DMS114 treated with DMSO at 0.1 percent for 48 hours (cell line): ENCODE measurements at regions not wholly inside any gene's neighbourhood (a gene's known extent, or its start where the extent isn't known, plus 50 kb on each side); places are given as distances from the start of the nearest gene placed in this dataset.

ENCODE experiments used
- DNase-seq: peaks from one replicate; lab custom pipeline; 2025; ENCODE audit not compliant: unreplicated experiment; lab: John Stamatoyannopoulos, UW

DNA sequence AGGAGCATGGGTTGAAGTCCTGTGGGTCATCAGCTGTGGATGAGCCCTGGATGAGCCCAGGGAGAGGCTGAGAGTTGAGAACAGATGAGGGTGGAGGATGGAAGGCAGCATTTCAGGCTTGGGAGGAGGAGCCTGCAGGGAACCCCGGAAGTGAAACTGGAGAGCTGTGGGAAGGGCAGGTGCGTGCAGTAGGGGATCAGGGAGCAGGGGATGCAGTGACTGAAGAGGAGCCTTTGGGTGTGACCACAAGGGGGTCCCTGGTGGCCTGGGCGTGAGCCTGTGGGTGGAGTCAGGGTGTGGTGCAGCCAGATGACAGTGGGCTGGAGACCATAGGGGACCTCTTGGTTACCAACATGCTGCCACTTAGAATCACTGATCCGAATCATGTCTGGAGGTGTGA lies 115.5 kb downstream of the PAPOLA start:
- DNase-seq: no peak

- no peak for DNase-seq
Observed at GRCh38 chr14:96622926-96623325, 120.7 kb downstream of the PAPOLA start.

- DNase-seq: no peak
Observed at GRCh38 chr14:96623676-96624484, 121.7 kb downstream of the PAPOLA start.

GRCh38 chr14:96624661-96625425 lies 122.7 kb downstream of the PAPOLA start:
- no peak for DNase-seq

DNA sequence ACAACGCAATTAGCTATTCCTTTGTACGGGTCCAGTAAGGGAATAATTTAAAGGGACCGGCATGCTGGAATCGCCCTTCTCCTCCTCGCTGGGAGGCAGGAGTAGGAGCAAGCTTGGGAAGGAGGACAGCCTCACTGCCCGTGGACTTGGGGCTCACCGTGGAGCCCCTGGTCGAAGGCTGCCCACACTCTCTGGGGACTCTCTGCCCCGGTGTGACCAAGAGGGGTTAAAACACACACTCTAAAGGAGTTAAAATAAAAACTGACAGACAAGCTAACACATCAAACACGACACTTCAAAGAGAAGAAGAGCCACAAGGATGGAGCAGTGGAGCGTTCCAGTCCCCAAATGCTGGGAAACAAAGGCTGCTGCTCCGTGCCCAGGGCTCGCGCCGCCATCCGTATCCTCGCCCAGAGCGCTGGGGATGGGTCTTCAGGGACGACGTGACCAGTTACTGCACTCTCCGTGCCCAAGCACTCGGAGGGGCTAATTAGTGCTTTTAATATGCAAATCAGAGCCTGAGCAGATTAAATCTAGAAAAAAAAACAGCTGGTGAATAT lies 123.3 kb downstream of the PAPOLA start:
- DNase-seq: no peak

DNA sequence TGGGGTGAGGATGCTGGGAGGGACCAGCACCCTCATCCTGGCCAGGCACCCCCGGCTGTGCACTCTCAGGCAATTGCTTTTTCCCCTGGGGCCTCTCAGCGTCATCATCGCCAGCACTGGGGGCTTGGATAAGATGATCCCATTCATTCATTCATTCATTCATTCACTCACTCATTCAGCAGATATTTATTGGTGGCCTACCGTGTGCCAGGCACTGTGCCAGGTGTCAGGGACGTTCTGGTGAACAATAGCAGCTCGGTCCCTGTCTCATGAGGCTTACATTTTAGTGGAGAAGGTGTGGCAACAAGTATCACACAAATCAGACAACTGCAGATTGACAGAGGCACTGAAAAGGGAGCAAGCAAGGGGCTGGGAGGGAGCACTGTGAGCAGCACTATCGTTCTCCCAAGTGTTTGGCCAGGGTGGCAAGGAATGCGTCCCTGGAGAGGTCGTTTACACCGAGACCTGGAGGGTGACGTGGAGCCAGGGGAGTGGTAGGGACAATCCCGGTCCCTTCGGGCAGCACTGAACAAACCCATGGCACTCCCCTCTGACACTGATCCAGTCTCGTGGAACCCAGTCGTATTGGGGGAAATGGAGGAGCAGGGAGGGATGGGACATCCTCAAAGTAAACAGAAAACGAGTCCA lies 124.1 kb downstream of the PAPOLA start:
- no peak for DNase-seq

DNA sequence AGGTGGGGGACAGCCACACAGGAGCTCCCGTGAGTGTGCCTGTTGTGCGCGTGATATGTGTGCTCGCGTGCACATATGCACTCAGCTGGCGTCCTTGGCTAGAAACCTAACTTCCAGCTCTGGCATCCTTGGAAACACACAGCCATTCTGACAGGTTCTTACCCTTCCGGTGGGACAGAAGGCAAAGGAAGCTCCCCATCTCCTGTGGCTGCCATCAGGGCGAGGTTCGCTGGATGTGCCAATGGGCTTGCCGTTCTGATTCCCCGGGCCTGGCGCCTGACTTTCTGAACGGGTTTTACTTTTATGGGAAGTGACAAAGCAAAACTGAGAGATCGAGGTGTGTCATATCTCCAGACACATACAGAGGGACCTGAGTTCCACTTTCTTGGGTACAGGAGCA lies 124.7 kb downstream of the PAPOLA start:
- DNase-seq: no peak

DNA sequence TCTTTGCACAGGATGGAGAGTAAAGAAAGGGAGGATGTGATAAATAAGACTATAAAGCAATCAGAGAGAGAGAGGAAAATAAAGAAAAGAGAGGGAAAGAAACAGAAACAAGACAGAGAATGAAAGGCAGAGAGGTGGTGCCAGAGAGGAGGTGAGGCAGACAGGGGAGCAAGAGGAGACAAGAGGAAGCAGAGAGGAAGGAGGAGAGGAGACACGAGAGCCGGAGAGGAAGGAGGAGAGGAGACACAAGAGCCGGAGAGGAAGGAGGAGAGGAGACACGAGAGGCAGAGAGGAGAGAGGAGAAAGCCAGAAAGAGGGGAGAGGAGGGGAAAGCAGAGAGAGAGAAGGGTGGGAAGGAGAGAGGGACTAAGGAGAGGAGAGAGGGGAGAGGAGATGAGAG lies 125.2 kb downstream of the PAPOLA start:
- DNase-seq: no peak

DNA sequence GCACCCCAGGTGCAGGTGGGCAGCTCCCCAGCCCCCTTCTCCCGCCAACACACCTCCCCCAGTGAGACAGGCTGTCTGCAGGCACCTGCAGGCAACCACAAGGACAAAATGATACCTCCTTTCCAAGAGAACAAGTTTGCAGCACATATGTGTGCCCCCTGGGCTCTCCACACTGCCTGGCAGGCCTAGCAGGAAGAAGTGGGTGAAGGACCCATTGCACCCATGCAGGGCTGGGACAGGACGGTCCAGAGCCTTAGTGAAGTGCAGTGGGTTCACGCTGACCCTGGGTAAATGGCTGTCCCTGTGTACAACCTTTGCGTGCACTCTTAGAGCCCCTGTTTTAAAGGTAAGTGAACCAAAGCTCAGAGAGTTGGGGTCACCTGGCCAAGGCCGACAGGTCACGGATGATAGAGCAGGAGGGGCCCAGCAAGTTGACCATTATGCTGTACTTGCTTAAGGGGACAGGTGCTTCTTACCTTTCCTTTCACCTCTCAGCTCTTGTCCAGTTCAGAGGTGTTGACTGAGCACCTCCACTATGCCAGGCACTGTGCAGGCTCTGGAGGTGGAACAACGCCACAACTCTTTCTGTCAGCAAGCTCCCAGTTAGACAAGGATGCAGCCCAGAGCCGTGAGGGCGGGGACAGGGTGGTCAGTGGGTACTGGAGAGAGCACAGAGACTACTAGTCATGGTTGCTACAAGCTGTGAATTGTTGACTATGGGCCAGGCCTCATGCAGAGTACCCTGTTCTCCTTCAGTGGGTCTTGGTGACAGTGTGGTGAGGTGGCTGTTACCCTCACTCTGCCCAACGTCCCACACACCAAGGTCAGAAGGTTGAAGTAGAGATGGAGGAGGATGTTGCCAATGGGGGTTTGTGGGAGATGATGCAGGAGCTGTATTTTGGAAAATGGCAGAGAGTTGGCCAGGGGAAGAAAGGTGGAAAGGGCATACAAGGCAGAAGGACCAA lies 125.9 kb downstream of the PAPOLA start:
- DNase-seq: no peak

GRCh38 chr14:96629082-96629481 lies 126.9 kb downstream of the PAPOLA start:
- DNase-seq: no peak

- DNase-seq: no peak
Observed at GRCh38 chr14:96629558-96630222, 127.5 kb downstream of the PAPOLA start.

DNA sequence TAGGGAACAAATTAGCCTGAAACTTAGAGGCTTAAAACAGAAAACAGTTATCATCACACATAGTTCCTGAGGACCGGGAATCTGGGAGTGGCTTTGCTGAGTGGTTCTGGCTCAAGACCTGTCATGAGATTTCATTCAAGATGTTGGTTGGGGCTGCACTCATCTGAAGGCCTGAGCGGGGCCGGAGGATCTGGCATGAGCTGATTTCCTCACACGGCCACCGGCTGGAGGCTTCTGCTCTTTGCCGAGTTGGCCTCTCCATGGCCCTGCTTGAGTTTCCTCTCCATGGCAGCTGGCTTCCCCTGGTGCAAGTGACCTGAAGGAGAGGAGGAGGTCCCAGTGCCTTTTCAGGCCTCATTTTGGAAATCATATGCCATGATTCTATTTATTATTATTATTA lies 128.1 kb downstream of the PAPOLA start:
- DNase-seq: no peak

GRCh38 chr14:96631030-96631429 lies 128.8 kb downstream of the PAPOLA start:
- DNase-seq: no peak

DNA sequence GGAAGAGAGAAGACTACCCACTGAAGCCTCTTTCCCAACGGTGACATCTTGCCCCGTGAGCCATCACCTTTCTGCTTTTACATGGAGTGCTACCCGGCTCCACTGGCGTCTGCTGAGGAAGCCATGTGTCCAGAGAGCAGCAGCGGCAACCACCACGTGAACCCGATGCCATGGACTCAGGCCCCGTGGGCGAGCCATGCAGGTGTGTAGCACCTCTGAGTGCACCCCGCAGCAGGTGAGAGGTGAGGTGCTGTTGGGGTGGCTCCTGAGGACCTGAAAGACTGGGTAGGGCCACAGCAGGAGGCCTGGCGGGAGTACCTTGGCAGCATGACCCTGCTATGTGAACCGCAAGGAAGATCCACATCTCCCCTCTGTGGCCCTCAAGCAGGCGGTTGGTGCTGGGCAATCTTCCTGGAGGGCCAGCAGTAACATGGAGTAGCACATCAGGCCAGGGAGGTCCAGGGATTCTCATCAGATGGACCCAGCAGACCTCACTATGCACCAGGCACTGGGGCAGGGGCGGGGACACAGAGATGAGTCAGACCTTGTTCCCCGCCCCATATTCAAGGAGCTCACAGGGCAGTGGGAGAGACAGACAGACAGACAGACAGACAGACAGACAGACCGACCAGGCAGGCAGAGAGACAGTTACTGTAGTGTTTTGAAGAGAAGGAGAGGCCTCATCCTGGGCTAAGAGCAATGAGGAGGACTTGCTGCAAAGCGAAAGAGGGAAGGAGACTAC lies 129.6 kb downstream of the PAPOLA start:
- DNase-seq: no peak

GRCh38 chr14:96632363-96632758 lies 130.2 kb downstream of the PAPOLA start:
- no peak for DNase-seq

DNA sequence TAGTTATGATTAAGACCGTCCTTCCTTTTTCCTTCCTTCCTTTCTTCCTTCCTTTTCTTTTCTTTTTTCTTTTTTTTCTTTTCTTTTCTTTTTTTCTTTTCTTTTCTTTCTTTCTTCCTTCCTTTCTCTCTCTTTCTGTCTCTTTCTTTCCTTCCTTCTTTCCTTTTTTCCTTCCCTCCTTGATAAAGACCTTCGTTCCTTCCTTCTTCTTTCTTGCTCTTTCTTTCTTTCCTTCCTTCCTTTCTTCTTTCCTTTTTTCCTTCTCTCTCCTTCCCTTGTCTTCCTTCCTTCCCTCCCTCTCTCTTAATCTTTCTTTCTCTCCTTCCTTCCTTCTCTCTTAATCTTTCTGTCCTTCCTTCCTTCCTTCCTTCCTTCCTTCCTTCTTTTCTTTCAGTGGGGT lies 130.9 kb downstream of the PAPOLA start:
- no peak for DNase-seq

GRCh38 chr14:96634481-96634880 lies 132.3 kb downstream of the PAPOLA start:
- DNase-seq: no peak

DNA sequence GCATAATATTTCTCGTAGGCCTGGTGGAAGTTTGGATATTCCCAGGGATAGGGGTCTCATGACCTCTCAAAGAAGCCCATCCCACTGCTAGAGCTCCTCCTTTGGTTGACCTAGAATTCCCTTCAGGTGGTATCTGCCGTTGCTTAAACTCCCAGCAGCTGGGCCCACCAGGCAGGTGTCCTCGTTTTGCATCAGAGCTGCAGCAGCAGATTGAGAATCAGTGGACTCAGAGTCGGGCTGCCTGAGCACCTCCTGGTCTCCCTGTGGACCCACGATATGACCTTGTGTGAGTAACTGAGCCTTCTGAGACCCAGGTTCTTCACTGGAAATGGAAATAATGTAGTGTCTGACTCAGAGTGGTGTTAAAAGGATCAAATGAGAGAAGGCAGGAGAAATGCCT lies 132.7 kb downstream of the PAPOLA start:
- DNase-seq: no peak

DNA sequence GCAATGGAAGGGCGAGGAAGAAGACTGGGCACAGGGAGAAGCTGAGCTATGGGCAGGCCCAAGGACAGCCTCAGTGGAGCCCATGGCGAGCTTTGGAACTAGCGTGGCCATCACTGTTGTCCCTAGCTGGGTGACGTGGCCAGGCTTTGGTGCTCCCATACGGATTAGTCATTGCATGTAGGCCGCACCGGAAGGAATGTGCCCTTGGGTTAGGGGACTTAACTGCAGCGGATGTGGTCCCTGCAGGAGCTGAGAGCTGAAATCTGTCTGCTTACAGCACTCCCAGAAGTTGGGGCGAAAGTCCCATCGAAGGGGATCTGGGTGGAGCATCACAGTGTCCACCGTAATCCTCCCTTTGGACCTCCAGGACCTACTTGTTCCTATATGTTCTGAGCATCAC lies 133.7 kb downstream of the PAPOLA start:
- DNase-seq: no peak
